CD4-positive, alpha-beta T cell treated with Interleukin-6 at 100 ng/mL for 8 hours (primary cell): ENCODE measurements at regions not wholly inside any gene's neighbourhood (a gene's known extent, or its start where the extent isn't known, plus 50 kb on each side); places are given as distances from the start of the nearest gene placed in this dataset.

Experiments
- DNase-seq: peaks from one replicate; pipeline ENCODE4 v3.0.0-alpha.2; 2020; ENCODE audit warnings: mixed read lengths, low spot score

DNA sequence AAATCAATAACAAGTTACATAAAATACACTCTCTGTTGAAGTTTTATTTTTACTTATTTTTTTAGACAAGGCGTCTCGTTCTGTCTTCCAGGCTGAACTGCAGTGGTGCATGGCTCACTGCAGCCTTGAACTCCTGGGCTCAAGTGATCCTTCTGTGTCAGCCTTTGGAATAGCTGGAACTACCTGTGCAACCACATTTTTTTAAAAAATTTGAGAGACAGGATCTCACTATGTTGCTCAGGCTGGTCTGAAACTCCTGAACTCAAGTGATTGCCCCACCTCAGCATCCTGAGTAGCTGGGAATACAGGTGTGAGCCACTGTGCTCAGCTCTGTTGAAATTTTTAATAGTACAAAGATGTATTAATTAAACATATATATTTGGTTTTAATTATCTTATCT lies 614.3 kb upstream of the ARRDC4 start:
- no peak for DNase-seq

GRCh38 chr15:97350813-97351212 lies 609.7 kb upstream of the ARRDC4 start:
- no peak for DNase-seq

- no peak for DNase-seq
Observed at GRCh38 chr15:97383516-97383915, 577.0 kb upstream of the ARRDC4 start.

- DNase-seq = no peak
Observed at GRCh38 chr15:97386940-97387339, 573.6 kb upstream of the ARRDC4 start.

DNA sequence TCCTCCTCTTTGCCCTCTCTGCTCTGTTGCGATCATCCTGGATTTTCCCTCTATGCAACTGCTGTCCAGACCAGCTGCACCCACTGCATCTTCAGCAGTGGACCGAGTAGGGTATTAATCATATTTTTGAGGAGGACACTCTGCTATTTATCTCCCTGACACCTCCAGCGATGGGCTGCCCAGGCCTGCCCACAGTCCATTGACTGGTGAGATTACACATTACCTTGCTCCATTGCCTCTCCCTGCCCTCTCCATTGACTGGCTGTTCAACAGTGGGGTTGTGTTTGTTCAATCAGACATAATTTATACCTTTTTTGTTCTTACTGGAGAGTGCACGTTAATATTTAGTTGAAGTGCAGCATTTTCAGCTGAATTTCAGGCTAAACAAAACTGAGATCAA lies 559.3 kb upstream of the ARRDC4 start:
- no peak for DNase-seq

DNA sequence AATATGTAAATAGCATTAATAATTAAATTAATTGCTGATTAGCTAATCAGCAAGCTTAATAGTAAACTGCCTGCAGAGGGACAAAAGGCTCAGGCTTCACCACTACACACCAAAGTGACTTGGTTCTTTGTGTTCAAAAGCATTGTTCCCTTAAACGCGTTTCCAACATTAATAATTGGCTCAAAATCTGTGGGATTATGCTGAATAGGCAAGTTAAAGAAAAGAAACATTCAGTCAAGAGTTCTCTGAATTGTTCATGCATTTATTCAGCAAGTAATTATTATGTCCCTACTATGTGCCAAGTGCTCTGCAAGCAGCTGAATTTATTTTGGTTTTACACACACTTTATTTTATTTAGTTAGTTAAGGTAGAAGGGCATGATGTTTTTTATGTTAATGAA lies 558.5 kb upstream of the ARRDC4 start:
- no peak for DNase-seq

DNA sequence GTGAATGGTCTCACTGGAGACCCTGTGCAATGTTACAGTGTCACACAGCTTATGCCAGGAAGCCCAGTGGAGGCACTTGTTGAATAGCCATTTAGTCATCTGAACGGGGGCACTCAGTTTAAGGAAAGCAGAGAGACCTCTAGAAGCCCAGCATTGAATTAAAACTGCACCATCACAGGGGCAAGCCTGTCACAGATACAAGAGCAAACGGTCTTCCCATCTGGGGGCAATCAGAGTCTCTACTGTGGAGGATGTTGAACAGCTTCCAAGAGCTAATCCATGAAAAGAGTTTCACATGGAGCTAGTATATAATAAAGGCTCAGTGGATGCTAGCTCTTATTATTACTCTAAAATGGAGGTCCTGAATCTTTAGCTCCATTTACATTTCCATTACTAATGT lies 553.7 kb upstream of the ARRDC4 start:
- DNase-seq = no peak

GRCh38 chr15:97410897-97411575 lies 549.5 kb upstream of the ARRDC4 start:
- no peak for DNase-seq

- no peak for DNase-seq
Observed at GRCh38 chr15:97420130-97420529, 540.4 kb upstream of the ARRDC4 start.

- DNase-seq = no peak
Observed at GRCh38 chr15:97425596-97425995, 534.9 kb upstream of the ARRDC4 start.

- no peak for DNase-seq
Observed at GRCh38 chr15:97443101-97443500, 517.4 kb upstream of the ARRDC4 start.

DNA sequence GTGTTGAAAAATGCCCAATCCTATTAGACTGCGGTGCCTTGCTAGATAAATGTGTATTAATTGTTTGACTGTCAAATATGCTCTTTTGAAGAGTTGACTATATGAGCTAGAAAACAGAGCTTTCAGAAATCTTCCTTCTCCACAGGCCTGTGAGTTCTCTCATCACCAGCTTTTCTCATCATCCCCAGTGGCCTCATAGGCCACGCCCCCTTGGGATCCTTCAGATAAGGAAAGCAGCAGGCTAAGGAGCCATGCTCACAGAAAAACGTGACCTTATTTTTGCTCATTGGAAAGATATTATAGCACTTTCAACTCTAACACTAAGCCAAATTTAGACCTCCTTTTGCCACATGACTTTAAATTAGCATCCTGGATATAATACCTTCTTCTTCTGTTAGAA lies 514.4 kb upstream of the ARRDC4 start:
- no peak for DNase-seq

DNA sequence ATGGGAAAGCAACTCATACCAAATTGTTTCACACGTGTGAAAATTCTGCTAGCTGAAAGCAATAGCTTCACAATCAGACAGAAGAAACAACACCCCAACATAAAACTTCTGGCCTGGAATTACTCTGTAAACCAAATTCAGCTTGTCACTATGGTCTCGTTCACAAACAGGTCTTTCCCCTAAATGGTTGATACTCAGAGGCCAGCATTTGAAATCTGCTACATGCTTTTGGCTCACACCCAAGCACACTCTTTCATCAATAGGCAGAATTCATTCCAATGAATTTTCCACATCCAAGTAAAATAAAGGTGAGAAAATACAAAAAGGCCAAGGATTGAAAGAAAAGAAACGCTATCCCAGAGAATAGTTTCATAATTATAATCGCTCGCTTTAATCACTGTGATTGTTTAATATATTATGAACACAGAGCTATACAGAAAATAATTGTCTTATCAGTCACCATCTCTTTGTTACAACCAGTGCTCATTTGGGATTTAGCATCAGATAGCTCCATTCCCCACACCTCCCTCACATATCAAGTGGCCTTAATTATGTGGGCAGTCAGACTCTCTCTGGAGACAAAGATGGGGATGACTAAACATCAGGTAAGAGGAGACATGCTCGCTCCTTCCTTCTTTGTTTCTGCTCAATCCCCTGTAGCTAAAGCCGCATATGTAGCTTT lies 503.8 kb upstream of the ARRDC4 start:
- no peak for DNase-seq

- no peak for DNase-seq
Observed at GRCh38 chr15:97457203-97457847, 503.2 kb upstream of the ARRDC4 start.

- no peak for DNase-seq
Observed at GRCh38 chr15:97459771-97460170, 500.7 kb upstream of the ARRDC4 start.

GRCh38 chr15:97461226-97461625 lies 499.3 kb upstream of the ARRDC4 start:
- no peak for DNase-seq

DNA sequence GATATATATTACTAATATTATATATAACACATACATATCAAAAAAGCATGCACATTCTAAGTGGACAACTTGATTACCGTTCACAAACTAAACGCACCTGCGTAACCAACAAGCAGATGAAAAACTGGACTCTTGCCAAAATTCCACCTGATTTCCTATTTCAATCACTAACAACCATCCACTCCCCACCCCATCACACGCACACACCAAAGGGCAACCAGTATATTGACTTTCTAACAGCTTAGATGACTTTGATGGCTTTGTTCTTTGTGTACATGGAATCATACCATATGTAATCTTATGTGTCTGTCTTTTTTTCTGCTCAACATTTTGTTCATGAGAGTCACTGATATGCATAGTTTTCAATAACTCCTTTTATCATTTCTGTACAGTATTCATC lies 496.8 kb upstream of the ARRDC4 start:
- no peak for DNase-seq

DNA sequence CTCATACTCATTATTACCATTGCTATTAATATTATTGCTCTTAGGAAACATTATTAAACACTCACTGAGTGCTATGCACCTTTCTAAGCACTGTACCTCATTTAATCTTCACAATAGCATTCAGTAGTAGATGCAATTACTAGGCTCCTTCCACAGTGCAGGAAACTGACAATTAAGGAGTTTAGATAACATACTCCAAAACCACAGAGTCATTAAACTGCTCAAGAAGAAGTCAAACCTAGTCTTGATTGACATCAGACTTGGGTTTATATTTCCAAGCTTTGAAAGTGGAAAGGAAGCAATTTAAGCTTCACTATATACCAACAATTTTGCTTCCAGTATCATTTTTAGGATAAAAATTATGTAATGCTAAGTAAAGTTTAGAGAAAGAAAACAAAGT lies 490.1 kb upstream of the ARRDC4 start:
- DNase-seq = no peak

DNA sequence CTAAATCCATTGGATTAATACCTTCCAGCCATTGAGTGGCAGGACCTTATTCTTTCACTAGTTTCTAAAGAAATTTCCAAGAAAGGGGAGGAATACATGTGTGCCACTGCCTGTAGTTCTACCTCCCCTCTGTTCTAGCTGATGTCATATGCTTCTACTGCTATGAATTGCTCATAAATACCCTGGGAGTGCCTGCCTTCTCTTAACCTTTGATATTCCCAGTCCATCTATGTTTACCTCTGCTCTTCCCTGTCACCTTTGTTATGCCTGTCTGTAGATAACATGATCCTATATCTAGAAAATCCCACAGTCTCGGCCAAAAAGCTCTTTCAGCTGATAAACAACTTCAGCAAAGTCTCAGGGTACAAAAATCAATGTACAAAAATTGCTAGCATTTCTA lies 486.9 kb upstream of the ARRDC4 start:
- no peak for DNase-seq

GRCh38 chr15:97479957-97480356 lies 480.5 kb upstream of the ARRDC4 start:
- DNase-seq = no peak

- no peak for DNase-seq
Observed at GRCh38 chr15:97482521-97482920, 478.0 kb upstream of the ARRDC4 start.

- no peak for DNase-seq
Observed at GRCh38 chr15:97483232-97483631, 477.3 kb upstream of the ARRDC4 start.

DNA sequence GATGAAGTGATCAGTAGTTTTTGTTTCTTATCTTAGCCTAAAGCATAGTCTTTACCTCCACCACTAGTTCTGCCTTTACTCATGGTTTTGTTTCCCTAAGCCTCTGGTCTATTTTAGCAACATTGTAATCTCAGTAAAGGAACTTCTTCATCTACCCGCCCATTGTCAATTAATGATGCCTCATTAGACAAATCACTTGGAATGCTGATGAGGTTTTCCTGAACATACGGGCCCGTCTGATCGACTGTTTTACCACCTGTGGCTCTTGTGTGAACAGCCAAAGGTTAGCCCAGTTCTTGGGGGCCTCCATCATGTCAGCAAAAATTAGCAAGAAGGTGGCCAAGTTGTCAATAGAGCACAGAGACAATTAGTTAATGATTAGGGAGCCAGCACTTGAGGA lies 470.1 kb upstream of the ARRDC4 start:
- no peak for DNase-seq

DNA sequence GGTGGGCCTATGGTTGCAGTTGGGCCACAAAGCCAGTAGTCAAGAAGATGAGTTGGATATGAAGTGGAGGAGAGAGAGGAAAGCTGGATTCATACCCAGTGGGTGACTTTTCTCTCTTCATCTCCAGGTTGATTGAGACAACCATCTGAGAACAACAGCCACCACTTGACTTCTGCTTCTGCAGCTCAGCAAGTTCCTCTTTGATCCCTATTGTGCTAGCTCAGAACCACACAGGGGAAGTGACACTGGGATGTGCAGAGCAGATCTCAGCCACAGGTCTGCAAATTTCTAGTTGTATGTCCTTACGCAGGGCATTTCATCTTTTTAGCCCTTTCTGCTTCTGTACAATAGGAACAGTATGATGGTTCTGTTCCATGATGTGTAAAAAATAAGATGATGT lies 459.2 kb upstream of the ARRDC4 start:
- DNase-seq = no peak
